GM21528 (cell line): ENCODE measurements at regions not wholly inside any gene's neighbourhood (a gene's known extent, or its start where the extent isn't known, plus 50 kb on each side); places are given as distances from the start of the nearest gene placed in this dataset.

Experiments used
- ATAC-seq: cut with Tn5 transposase; IDR thresholded peaks from one replicate; pipeline ENCODE4 v1.9.1; 2021; ENCODE audit warnings: mild to moderate bottlenecking, moderate library complexity; ENCODE audit not compliant: unreplicated experiment, low FRiP score

GRCh38 chr9:103997856-103998370, 96.2 kb upstream of the SMC2 start:
- ATAC-seq: no peak

- ATAC-seq: no peak
Observed at GRCh38 chr9:103999375-104000062, 94.6 kb upstream of the SMC2 start.

GRCh38 chr9:104009826-104010225, 84.3 kb upstream of the SMC2 start:
- ATAC-seq: no peak

GRCh38 chr9:104022083-104022482, 72.0 kb upstream of the SMC2 start:
- no peak for ATAC-seq

GRCh38 chr9:104025104-104025503, 69.0 kb upstream of the SMC2 start:
- no peak for ATAC-seq

GRCh38 chr9:104025945-104026344, 68.2 kb upstream of the SMC2 start:
- ATAC-seq: no peak

GRCh38 chr9:104027295-104027694, 66.8 kb upstream of the SMC2 start:
- no peak for ATAC-seq

GRCh38 chr9:104028827-104029226, 65.3 kb upstream of the SMC2 start:
- ATAC-seq: no peak
